HG03095 (cell line): ENCODE measurements at regions not wholly inside any gene's neighbourhood (a gene's known extent, or its start where the extent isn't known, plus 50 kb on each side); places are given as distances from the start of the nearest gene placed in this dataset.

Experiments used
- ATAC-seq: cut with Tn5 transposase; IDR thresholded peaks from one replicate; pipeline ENCODE4 v1.9.1; 2021; ENCODE audit warnings: moderate library complexity; ENCODE audit not compliant: unreplicated experiment

- ATAC-seq = no peak
Observed at GRCh38 chr4:13892739-13893105, 265.2 kb upstream of the BOD1L1 start.

- no peak for ATAC-seq
Observed at GRCh38 chr4:13893211-13893610, 265.7 kb upstream of the BOD1L1 start.

- ATAC-seq = no peak
Observed at GRCh38 chr4:13893987-13894386, 266.5 kb upstream of the BOD1L1 start.

- no peak for ATAC-seq
Observed at GRCh38 chr4:13900780-13901179, 273.3 kb upstream of the BOD1L1 start.

GRCh38 chr4:13902146-13902545 lies 274.6 kb upstream of the BOD1L1 start:
- ATAC-seq = no peak

- no peak for ATAC-seq
Observed at GRCh38 chr4:13903061-13903460, 275.5 kb upstream of the BOD1L1 start.

- no peak for ATAC-seq
Observed at GRCh38 chr4:13903901-13904300, 276.4 kb upstream of the BOD1L1 start.

- no peak for ATAC-seq
Observed at GRCh38 chr4:13905543-13905942, 278.0 kb upstream of the BOD1L1 start.

GRCh38 chr4:13906727-13907126 lies 279.2 kb upstream of the BOD1L1 start:
- no peak for ATAC-seq

- no peak for ATAC-seq
Observed at GRCh38 chr4:13907255-13907751, 279.8 kb upstream of the BOD1L1 start.

- no peak for ATAC-seq
Observed at GRCh38 chr4:13908455-13908854, 280.9 kb upstream of the BOD1L1 start.

- no peak for ATAC-seq
Observed at GRCh38 chr4:13910556-13910955, 283.0 kb upstream of the BOD1L1 start.

GRCh38 chr4:13911256-13911655 lies 283.7 kb upstream of the BOD1L1 start:
- ATAC-seq = no peak

GRCh38 chr4:13912436-13912925 lies 285.0 kb upstream of the BOD1L1 start:
- ATAC-seq = no peak

- no peak for ATAC-seq
Observed at GRCh38 chr4:13912966-13913365, 285.4 kb upstream of the BOD1L1 start.

- no peak for ATAC-seq
Observed at GRCh38 chr4:13917015-13917414, 289.5 kb upstream of the BOD1L1 start.

GRCh38 chr4:13918110-13918509 lies 290.6 kb upstream of the BOD1L1 start:
- no peak for ATAC-seq

- ATAC-seq = no peak
Observed at GRCh38 chr4:13918991-13919441, 291.5 kb upstream of the BOD1L1 start.

- no peak for ATAC-seq
Observed at GRCh38 chr4:13920111-13920875, 292.8 kb upstream of the BOD1L1 start.

- no peak for ATAC-seq
Observed at GRCh38 chr4:13920901-13921300, 293.4 kb upstream of the BOD1L1 start.

- no peak for ATAC-seq
Observed at GRCh38 chr4:13921805-13922204, 294.3 kb upstream of the BOD1L1 start.

GRCh38 chr4:13922459-13922858 lies 294.9 kb upstream of the BOD1L1 start:
- ATAC-seq = no peak
